ENCODE measurements at regions not wholly inside any gene's neighbourhood (a gene's known extent, or its start where the extent isn't known, plus 50 kb on each side); places are given as distances from the start of the nearest gene placed in this dataset.

DNA sequence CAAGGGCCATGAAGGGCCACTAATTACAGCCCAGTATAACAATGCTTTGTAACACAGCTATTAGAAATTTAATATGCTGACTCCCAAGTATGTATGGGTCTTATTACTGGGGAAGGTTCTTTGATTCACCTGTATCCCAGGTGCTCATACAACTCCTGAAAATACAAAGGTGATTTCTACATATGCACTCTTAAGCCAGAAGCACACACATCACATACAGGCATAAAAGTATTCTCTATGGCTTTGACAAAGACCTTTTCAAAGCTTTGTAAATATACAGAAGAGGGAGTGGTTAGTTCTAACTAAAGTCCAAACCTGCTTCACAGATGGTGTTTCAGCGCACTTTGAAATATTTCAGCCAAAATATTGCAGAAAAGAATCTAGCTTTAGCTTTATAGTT, 191.5 kb downstream of the SNCA start:
- TF ChIP-seq, protein P1, sequence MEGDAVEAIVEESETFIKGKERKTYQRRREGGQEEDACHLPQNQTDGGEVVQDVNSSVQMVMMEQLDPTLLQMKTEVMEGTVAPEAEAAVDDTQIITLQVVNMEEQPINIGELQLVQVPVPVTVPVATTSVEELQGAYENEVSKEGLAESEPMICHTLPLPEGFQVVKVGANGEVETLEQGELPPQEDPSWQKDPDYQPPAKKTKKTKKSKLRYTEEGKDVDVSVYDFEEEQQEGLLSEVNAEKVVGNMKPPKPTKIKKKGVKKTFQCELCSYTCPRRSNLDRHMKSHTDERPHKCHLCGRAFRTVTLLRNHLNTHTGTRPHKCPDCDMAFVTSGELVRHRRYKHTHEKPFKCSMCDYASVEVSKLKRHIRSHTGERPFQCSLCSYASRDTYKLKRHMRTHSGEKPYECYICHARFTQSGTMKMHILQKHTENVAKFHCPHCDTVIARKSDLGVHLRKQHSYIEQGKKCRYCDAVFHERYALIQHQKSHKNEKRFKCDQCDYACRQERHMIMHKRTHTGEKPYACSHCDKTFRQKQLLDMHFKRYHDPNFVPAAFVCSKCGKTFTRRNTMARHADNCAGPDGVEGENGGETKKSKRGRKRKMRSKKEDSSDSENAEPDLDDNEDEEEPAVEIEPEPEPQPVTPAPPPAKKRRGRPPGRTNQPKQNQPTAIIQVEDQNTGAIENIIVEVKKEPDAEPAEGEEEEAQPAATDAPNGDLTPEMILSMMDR (IDR thresholded peaks at IDR 0.05): no peak
- TF ChIP-seq POLR2A (IDR thresholded peaks at IDR 0.05): no peak
